ENCODE measurements at regions not wholly inside any gene's neighbourhood (a gene's known extent, or its start where the extent isn't known, plus 50 kb on each side); places are given as distances from the start of the nearest gene placed in this dataset.

GRCh38 chr7:98509836-98510235 lies 107.2 kb upstream of the NPTX2 start:
- no peaks in the 10 kb centered on the region for H3K4me1 Mint-ChIP-seq (ENCODE audit: low read depth)
- DNase-seq (ENCODE audit: low spot score, unreplicated experiment) = no peak
- H3K27ac Mint-ChIP-seq = no peak overlapping the region
- peaks cover 3% of the 10 kb centered on the region for H3K9me3 Mint-ChIP-seq (ENCODE audit: low read depth)
- no peaks in the 10 kb centered on the region for H3K36me3 Mint-ChIP-seq (ENCODE audit: insufficient read depth)
- no peak overlapping the region for H3K4me3 Mint-ChIP-seq (ENCODE audit: low read depth)
- TF ChIP-seq, protein P1, sequence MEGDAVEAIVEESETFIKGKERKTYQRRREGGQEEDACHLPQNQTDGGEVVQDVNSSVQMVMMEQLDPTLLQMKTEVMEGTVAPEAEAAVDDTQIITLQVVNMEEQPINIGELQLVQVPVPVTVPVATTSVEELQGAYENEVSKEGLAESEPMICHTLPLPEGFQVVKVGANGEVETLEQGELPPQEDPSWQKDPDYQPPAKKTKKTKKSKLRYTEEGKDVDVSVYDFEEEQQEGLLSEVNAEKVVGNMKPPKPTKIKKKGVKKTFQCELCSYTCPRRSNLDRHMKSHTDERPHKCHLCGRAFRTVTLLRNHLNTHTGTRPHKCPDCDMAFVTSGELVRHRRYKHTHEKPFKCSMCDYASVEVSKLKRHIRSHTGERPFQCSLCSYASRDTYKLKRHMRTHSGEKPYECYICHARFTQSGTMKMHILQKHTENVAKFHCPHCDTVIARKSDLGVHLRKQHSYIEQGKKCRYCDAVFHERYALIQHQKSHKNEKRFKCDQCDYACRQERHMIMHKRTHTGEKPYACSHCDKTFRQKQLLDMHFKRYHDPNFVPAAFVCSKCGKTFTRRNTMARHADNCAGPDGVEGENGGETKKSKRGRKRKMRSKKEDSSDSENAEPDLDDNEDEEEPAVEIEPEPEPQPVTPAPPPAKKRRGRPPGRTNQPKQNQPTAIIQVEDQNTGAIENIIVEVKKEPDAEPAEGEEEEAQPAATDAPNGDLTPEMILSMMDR (IDR thresholded peaks at IDR 0.05; ENCODE audit: unreplicated experiment) = no peak
- H3K27me3 Mint-ChIP-seq = peaks cover 20% of the 10 kb centered on the region

- TF ChIP-seq, protein P1 (IDR thresholded peaks at IDR 0.05; ENCODE audit: unreplicated experiment) = no peak
- H3K4me3 Mint-ChIP-seq (ENCODE audit: low read depth) = no peak overlapping the region
- H3K9me3 Mint-ChIP-seq (ENCODE audit: low read depth) = peaks cover 3% of the 10 kb centered on the region
- no peak for DNase-seq (ENCODE audit: low spot score, unreplicated experiment)
- H3K36me3 Mint-ChIP-seq (ENCODE audit: insufficient read depth) = no peaks in the 10 kb centered on the region
- no peak overlapping the region for H3K27ac Mint-ChIP-seq
- no peaks in the 10 kb centered on the region for H3K4me1 Mint-ChIP-seq (ENCODE audit: low read depth)
- peaks cover 22% of the 10 kb centered on the region for H3K27me3 Mint-ChIP-seq
Measured at GRCh38 chr7:98506471-98506870, 105.6 kb upstream of the BAIAP2L1 start.

DNA sequence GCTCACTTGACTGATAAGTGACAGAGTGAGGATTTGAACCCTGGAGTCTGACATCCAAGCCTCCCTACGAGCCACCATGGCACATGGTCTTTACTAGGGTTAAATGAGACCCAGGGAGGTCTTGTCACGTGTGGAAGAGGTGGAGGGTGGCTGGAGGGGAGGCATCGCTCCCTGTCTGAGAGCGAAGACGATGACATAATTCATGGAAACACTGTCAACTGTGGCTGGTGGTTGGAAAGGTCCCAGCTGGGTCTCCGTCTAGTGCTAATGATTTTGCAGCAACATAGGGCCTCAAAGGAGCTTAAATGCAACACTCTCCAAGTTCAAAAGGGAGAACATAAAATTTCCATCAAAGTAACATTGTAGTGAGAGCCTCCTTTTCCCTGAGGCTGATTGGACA lies 99.9 kb upstream of the BAIAP2L1 start:
- no peak for DNase-seq (ENCODE audit: low spot score, unreplicated experiment)
- Mint-ChIP-seq H3K4me1 (ENCODE audit: low read depth) (no peaks in the 10 kb centered on the region), H3K9me3 (ENCODE audit: low read depth) (peaks cover 8% of the 10 kb centered on the region), H3K27me3 (peaks cover 13% of the 10 kb centered on the region), H3K4me3 (ENCODE audit: low read depth) (no peak overlapping the region), H3K27ac (no peak overlapping the region), H3K36me3 (ENCODE audit: insufficient read depth) (no peaks in the 10 kb centered on the region)
- TF ChIP-seq, protein P1 (IDR thresholded peaks at IDR 0.05; ENCODE audit: unreplicated experiment) = no peak

GRCh38 chr7:98496618-98497017 lies 95.7 kb upstream of the BAIAP2L1 start:
- Mint-ChIP-seq H3K9me3 (ENCODE audit: low read depth) (peaks cover 10% of the 10 kb centered on the region), H3K4me1 (ENCODE audit: low read depth) (no peaks in the 10 kb centered on the region), H3K27me3 (peaks cover 6% of the 10 kb centered on the region), H3K4me3 (ENCODE audit: low read depth) (no peak overlapping the region), H3K36me3 (ENCODE audit: insufficient read depth) (no peaks in the 10 kb centered on the region), H3K27ac (no peak overlapping the region)
- TF ChIP-seq, protein P1 (IDR thresholded peaks at IDR 0.05; ENCODE audit: unreplicated experiment) = no peak
- no peak for DNase-seq (ENCODE audit: low spot score, unreplicated experiment)

DNA sequence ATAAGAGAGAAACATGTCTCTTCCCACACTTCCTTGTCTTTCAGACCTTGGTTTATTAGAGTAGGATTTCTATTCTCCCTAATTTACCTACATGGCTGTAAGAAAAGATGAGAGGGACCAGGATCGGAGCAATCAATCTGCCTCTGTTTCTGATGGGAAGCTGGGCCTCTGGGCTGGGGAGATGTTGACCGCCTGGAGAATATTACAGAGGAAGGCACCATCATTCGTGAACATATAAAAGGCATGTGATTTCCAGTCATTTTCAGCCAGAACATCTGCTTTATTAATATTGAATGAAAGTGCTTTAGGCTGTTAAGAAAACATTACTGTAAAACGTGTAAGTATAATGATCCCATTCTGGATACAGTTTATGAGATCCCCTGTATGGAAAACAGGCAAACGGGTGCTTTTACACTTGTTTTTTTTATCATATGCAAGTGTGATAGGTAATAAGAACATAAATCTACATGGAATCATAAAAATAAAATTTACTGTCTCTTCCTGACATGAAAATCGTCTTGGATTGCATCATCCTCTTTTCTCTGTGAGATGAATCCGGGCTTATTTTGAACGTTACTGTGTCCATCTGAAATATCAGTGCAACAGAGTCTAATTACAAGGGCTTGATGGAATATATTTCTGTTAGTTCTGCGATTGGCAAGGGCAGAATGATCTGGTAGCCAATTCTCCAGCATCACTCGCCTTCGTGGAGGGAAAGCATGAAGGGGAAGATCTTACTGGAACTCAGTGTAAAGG lies 94.5 kb upstream of the BAIAP2L1 start:
- Mint-ChIP-seq H3K4me1 (ENCODE audit: low read depth) (no peaks in the 10 kb centered on the region), H3K27me3 (peaks cover 6% of the 10 kb centered on the region), H3K36me3 (ENCODE audit: insufficient read depth) (no peaks in the 10 kb centered on the region), H3K4me3 (ENCODE audit: low read depth) (no peak overlapping the region), H3K9me3 (ENCODE audit: low read depth) (peaks cover 10% of the 10 kb centered on the region), H3K27ac (no peak overlapping the region)
- TF ChIP-seq, protein P1 (IDR thresholded peaks at IDR 0.05; ENCODE audit: unreplicated experiment) = no peak
- DNase-seq (ENCODE audit: low spot score, unreplicated experiment) = no peak

Measured in progenitor cell of endocrine pancreas (in vitro differentiated cells).